Stimulated activated CD4-positive, alpha-beta T cell treated with anti-CD3 and anti-CD28 coated beads, Interleukin-4, amount 100 ng/mL, for 24 hours (primary cell): ENCODE measurements at regions not wholly inside any gene's neighbourhood (a gene's known extent, or its start where the extent isn't known, plus 50 kb on each side); places are given as distances from the start of the nearest gene placed in this dataset.

Experiments
- DNase-seq: peaks from one replicate; pipeline ENCODE4 v3.0.0-alpha.2; 2020

DNA sequence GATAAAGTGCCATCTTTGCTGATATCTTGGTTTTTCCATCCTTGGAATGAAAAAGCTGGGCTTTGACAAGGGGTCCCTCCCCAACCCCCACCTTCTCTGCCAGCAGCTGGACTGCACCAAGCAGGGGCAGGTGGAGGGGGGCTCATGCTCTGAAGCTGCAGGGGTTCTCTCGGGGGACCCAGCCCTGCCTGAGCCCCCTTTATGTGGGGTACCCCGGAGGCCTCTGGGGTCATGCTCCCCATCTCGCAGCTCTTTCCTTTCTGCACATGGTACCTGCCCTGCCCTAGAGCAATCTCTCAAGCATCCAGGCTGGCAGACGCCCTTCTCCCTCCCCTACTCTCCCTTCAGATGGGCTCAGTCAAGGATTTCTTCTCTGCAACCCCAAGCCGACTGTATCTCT is 146.7 kb upstream of the PTPN1 start:
- no peak for DNase-seq

DNA sequence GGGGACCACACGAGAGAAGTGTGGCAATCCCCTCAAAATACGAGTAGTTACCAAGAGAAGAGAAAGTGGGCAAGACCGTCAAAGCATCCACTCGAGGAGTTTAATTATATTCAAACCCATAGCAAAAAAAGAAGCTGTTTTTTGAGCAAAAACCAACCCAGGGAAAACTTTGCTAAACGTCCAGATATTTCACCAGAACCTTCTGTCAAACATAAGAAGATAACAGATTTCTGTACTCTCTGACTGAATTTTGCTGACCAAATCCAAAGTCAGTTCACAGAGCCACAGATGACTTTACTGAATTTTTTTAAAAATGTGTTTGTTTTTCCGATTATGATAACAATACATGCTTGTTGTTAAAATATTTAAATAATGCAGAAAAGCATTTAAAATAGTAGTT is 145.6 kb upstream of the PTPN1 start:
- no peak for DNase-seq

GRCh38 chr20:50366270-50367103 is 143.7 kb upstream of the PTPN1 start:
- peak; percentile 15 for DNase-seq

GRCh38 chr20:50367104-50367674 is 143.0 kb upstream of the PTPN1 start:
- DNase-seq, result no peak

DNA sequence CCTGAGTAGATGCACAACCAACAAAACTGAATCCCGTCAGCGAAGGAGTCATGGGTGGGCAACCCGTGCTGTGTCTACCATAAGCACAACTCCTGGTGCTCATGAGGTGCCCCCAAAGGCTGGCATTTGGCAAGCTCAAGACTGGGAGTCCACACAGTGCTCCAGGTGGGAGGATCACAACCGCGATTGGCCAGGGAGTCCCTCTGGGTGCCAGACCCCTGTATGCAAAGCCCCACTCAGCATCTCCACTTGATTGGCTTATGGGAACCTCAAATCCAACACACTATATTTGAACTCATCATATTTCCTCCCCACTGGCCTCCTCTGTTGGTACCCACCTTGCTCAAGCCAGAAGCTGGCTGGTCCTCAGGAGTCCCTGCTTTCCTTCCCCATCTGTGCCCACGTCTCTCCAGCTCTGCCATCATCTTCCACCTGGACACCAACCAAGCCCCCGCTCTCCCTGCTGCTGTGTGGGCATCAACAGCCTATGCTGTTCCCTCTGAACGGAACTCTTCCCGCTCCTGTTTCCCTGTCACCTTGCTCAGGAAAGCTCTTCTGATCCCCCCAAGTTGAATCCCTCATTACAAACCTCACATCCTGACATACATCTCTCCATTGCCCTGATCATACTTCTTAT is 142.3 kb upstream of the PTPN1 start:
- no peak for DNase-seq

DNA sequence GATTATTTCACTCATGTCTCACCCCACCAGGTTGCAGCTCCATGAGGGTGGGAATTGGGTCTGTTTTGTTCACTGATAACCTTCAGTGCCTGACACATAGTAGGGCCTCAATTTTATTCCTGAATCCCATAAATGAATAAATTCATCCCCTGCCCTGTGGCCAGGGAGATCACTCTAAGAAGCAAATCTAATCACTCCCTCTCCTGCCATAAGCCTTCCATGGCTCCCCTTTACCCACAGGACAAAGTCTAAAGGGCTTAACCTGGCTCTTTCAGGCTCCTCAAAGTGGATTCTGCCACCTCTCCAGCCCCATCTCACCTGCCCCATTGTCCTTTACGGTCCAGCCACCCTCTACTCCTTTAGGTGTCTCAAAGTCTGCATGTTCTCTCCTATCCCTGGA is 141.8 kb upstream of the PTPN1 start:
- no peak for DNase-seq

- no peak for DNase-seq
These were observed 141.4 kb upstream of the PTPN1 start for GRCh38 chr20:50368813-50369224.

DNA sequence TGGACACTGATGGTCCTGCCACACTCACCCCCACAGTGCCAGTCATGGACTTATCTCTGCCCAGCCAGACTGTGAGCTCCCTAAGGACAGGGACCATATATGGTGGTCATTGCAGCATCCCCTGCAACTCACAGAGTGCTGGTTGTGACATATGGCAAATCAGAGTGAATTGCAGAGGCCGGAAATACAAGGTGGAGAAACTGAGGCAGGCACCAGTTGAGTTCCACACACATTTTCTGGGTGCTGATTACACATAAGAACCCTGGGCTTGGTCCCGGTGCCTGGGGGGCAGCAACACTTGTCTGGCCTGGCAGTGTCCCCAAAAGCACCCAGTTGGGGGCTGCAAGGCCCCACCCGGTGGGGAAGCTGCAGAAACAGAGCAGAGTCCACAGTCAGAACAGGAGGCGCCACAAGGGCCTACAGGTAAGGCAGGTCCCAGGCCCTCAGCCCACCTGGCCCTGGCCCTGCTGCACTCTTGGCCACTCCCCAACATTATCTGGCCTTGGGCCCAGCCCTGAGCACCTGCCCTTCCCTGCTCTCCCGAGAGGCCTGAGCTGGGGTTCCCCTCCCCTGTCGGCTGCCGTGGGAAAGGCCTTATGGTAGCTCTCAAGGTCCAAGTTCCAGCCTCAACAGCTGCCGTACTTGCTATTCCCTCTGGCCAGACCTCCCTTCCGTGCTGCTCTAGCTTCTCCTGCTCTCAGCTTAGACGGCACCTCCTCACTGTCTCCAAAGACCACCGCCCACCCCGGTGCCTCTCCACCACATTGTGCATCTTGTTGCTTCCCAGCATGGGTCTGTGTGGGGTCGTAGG is 140.8 kb upstream of the PTPN1 start:
- DNase-seq, result no peak

DNA sequence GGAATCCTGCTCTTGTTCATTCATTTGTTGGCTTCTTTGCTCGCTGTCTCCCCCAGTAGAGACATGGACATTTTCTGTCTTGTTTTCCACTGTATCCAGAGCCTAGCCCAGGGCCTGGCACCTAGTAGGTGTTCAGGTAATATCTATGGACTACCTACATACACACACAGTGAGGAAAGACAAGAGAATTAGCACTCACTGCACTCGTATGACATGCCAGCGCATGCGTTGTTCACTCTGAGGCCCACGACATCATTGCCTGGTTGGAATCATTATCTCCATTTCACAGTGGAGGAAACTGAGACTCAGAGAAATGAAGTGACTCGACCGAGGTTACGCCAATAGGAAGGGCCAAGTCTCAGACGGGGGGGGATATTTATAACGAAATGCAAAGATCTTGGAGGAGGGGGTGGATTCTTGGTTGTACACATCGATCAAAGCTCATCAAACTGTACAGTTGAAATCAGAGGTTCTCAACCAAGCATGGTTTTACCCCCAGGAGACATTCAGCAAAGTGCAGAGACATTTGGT is 140.1 kb upstream of the PTPN1 start:
- no peak for DNase-seq

DNA sequence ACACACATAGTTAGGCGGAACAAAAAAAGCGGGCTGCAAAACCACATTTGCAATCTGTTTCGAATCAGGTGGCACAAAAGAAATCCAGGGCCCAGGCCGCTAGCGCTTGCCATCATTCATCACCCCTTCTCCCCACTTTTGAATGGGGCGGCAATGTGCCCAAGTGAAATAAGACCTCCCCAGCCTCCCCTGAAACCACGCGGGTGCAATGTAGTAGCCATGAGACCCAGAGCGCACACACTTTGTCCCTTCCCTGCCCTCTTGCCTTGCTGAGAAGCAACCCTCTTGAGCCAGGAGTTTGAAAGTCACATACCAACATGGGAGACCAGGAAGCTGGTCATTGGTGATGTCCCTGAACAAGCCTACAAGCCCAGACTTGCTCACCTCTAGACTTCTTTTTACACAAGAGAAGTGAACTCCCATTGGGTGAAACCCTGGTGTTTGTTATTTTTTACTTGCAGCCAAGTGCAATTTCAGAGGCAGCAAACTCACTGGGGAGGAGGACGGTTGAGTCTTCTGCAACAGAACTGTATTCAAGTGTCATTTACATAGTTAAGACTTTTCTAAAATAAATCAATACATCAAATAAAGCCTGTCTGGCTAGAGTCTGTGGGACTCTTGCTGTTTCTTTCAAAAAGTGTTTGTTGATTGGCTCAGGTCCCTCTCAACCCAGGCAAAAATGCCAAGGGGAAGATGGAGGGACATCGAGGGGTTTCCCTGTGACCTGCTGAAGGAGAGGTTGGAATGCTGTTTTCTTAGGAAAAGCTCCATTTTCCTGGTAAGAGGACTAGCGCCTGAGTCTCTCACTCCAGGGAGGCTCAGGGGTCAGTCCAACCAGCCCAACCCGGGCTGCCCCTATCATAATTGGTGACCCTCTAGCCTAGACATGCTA is 138.1 kb upstream of the PTPN1 start:
- no peak for DNase-seq

- no peak for DNase-seq
These were observed 137.5 kb upstream of the PTPN1 start for GRCh38 chr20:50372770-50373088.

DNA sequence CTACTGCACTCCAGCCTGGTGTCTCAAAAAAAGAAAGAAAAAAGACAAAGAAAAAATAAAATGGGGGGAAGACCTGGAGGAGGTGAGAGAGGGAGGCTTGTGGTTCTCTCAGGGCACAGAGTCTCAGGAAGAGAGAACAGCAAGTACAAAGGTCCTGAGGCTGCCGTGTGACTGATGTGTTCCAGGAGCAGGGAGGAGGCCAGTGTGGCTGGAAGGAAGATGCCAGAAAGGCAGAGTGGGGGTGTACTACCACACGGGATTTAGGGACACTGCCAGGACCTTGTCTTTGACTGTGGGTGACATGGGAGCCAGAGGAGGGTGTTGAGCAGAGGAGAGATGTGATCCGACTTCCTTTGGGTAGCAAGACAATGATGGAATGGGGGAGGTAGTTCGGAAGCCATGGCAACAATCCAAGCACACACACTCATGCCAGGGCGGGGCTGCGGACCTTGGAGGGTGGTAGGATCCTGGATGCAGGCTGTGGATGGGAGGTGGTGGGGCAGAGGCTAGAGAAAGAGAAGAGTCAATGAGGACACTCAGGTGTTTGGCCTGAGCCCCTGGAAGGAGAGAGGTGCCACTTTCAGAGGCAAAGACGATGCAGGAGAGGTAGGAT is 136.4 kb upstream of the PTPN1 start:
- no peak for DNase-seq

DNA sequence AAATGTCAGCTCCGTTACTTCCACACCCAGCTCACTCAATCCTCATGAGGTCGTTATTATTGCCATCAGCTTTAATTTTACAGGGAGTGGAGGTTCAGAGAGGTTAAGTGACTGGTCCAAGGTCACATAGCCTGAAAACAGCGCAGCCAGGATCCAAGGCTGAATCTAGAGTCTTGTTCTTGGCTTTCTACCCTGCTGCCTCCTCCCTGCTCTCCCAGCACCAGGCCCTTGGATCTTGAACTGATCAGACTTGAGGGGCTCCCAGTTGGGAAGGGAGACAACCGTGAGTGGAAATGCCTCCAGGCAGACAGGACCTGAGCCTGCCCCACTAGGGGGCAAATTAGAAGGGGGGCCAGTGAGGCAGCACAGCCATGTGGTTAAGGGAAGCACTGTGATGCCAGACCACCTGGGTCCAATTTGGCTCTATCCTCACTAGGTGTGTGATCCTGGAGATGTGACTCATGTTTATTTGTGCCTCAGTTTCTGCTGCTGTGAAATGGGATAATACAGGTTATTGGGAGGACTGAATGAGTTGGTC is 135.6 kb upstream of the PTPN1 start:
- DNase-seq, result no peak

- no peak for DNase-seq
These were observed 133.8 kb upstream of the PTPN1 start for GRCh38 chr20:50376179-50376887.

- no peak for DNase-seq
These were observed 133.2 kb upstream of the PTPN1 start for GRCh38 chr20:50376888-50377459.

GRCh38 chr20:50378170-50379000 is 131.8 kb upstream of the PTPN1 start:
- no peak for DNase-seq

- no peak for DNase-seq
These were observed 130.9 kb upstream of the PTPN1 start for GRCh38 chr20:50379049-50379990.

- DNase-seq, result no peak
These were observed 130.0 kb upstream of the PTPN1 start for GRCh38 chr20:50379991-50380696.
